Vagina (tissue), 2 donors: ENCODE measurements at regions not wholly inside any gene's neighbourhood (a gene's known extent, or its start where the extent isn't known, plus 50 kb on each side); places are given as distances from the start of the nearest gene placed in this dataset.

ENCODE experiments used
- DNase-seq, 2 donors: peaks; one replicate each; pipeline ENCODE4 v3.0.0-alpha.2; 2017; ENCODE audit errors: extremely low spot score in 2 of 2
- H3K27ac ChIP-seq: fragments of 200-600 bp; sonication (generic); one replicate; pipeline ENCODE4 v1.5.1; 2019
- H3K27me3 ChIP-seq: fragments of 200-600 bp; sonication (generic); one replicate; pipeline ENCODE4 v1.5.1; 2019
- H3K36me3 ChIP-seq, 2 donors: fragments of 200-600 bp; sonication (generic); one replicate each; pipeline ENCODE4 v1.5.1; 2017 to 2019
- H3K4me1 ChIP-seq: fragments of 200-600 bp; sonication (generic); one replicate; pipeline ENCODE4 v1.5.1; 2019
- H3K4me3 ChIP-seq, 2 donors: fragments of 200-600 bp; sonication (generic); 1 replicate in 1 of 2; 2 replicates in 1 of 2; pipeline ENCODE4 v1.5.1; 2016 to 2019
- H3K9me3 ChIP-seq: fragments of 200-600 bp; sonication (generic); one replicate; pipeline ENCODE4 v1.5.1; 2019
- CTCF ChIP-seq, 3 experiments: fragments of 450-650 bp in 2 of 3; fragments of 200-600 bp in 1 of 3; sonication (generic) in 1 of 3; IDR thresholded peaks; one replicate each; pipeline ENCODE4 v1.5.1; 2017 to 2019; ENCODE audit warnings: antibody characterized with exemption in 3 of 3, mild to moderate bottlenecking in 2 of 3, moderate library complexity in 2 of 3
- POLR2A ChIP-seq, 2 donors: fragments of 450-650 bp; IDR thresholded peaks; one replicate each; pipeline ENCODE4 v1.6.1; 2017; ENCODE audit warnings: antibody characterized with exemption in 2 of 2, mild to moderate bottlenecking in 2 of 2, moderate library complexity in 2 of 2
- POLR2AphosphoS5 ChIP-seq, 2 donors: sonication (generic); formaldehyde crosslinking; IDR thresholded peaks; one replicate each; pipeline ENCODE4 v1.9.0; 2017; ENCODE audit warnings: antibody characterized with exemption in 2 of 2, mild to moderate bottlenecking in 2 of 2, low read depth in 1 of 2; ENCODE audit not compliant: insufficient read depth in 1 of 2
- intact Hi-C: fragments of 100-400 bp; cut with DNase I; formaldehyde crosslinking; loops from one replicate; pipeline ENCODE4 v1.15.1; 2023

- Histone ChIP-seq H3K27ac (no peak overlapping the region), H3K9me3 (no peaks in the 10 kb centered on the region), H3K4me3 (no peak overlapping the region), H3K36me3 (no peaks in the 10 kb centered on the region), H3K27me3 (no peaks in the 10 kb centered on the region), H3K4me1 (no peaks in the 10 kb centered on the region)
- TF ChIP-seq POLR2AphosphoS5 (IDR thresholded peaks at IDR 0.05; ENCODE audit: insufficient read depth in 1 of 2, low read depth in 1 of 2): no peak
- no peak for TF ChIP-seq POLR2A (IDR thresholded peaks at IDR 0.05)
- no peak for TF ChIP-seq CTCF (IDR thresholded peaks at IDR 0.05)
- peak; percentile 75 to 77 for DNase-seq
- intact Hi-C loops: no loop called here
Measured at GRCh38 chr6:169993861-169994481, 242.5 kb downstream of the ERMARD start.

GRCh38 chr6:169991913-169992312, 240.5 kb downstream of the ERMARD start:
- H3K27me3 ChIP-seq: no peaks in the 10 kb centered on the region
- H3K27ac ChIP-seq: no peak overlapping the region
- H3K36me3 ChIP-seq: no peaks in the 10 kb centered on the region
- no peaks in the 10 kb centered on the region for H3K9me3 ChIP-seq
- no peak overlapping the region for H3K4me3 ChIP-seq
- TF ChIP-seq POLR2A (IDR thresholded peaks at IDR 0.05) (no peak), CTCF (IDR thresholded peaks at IDR 0.05) (no peak), POLR2AphosphoS5 (IDR thresholded peaks at IDR 0.05; ENCODE audit: insufficient read depth in 1 of 2, low read depth in 1 of 2) (no peak)
- intact Hi-C loops: no loop called here
- H3K4me1 ChIP-seq: no peaks in the 10 kb centered on the region
- peak in 1 of 2 donors; percentile 61 for DNase-seq

- Histone ChIP-seq H3K9me3 (no peaks in the 10 kb centered on the region), H3K27ac (no peak overlapping the region), H3K4me3 (no peak overlapping the region), H3K27me3 (no peaks in the 10 kb centered on the region), H3K36me3 (no peaks in the 10 kb centered on the region), H3K4me1 (no peaks in the 10 kb centered on the region)
- no peak for DNase-seq
- TF ChIP-seq CTCF (IDR thresholded peaks at IDR 0.05) (no peak), POLR2AphosphoS5 (IDR thresholded peaks at IDR 0.05; ENCODE audit: insufficient read depth in 1 of 2, low read depth in 1 of 2) (no peak), POLR2A (IDR thresholded peaks at IDR 0.05) (no peak)
- intact Hi-C loops: no loop called here
Measured at GRCh38 chr6:169991031-169991390, 239.6 kb downstream of the ERMARD start.

GRCh38 chr6:169990095-169991030, 238.9 kb downstream of the ERMARD start:
- no peak for DNase-seq
- no peaks in the 10 kb centered on the region for H3K36me3 ChIP-seq
- H3K27me3 ChIP-seq: no peaks in the 10 kb centered on the region
- intact Hi-C loops: no loop called here
- no peaks in the 10 kb centered on the region for H3K4me1 ChIP-seq
- TF ChIP-seq CTCF (IDR thresholded peaks at IDR 0.05): no peak
- no peak for TF ChIP-seq POLR2AphosphoS5 (IDR thresholded peaks at IDR 0.05; ENCODE audit: insufficient read depth in 1 of 2, low read depth in 1 of 2)
- no peak for TF ChIP-seq POLR2A (IDR thresholded peaks at IDR 0.05)
- no peaks in the 10 kb centered on the region for H3K9me3 ChIP-seq
- no peak overlapping the region for H3K4me3 ChIP-seq
- no peak overlapping the region for H3K27ac ChIP-seq

- DNase-seq: no peak
- Histone ChIP-seq H3K27ac (no peak overlapping the region), H3K27me3 (no peaks in the 10 kb centered on the region), H3K36me3 (no peaks in the 10 kb centered on the region), H3K4me3 (no peak overlapping the region), H3K9me3 (no peaks in the 10 kb centered on the region), H3K4me1 (no peaks in the 10 kb centered on the region)
- TF ChIP-seq POLR2AphosphoS5 (IDR thresholded peaks at IDR 0.05; ENCODE audit: insufficient read depth in 1 of 2, low read depth in 1 of 2): no peak
- TF ChIP-seq CTCF (IDR thresholded peaks at IDR 0.05): no peak
- TF ChIP-seq POLR2A (IDR thresholded peaks at IDR 0.05): no peak
- intact Hi-C loops: no loop called here
Measured at GRCh38 chr6:169989594-169989993, 238.2 kb downstream of the ERMARD start.
